WTC11 (cell line): ENCODE measurements at regions not wholly inside any gene's neighbourhood (a gene's known extent, or its start where the extent isn't known, plus 50 kb on each side); places are given as distances from the start of the nearest gene placed in this dataset.

Source experiments
- ATAC-seq: fragments of 200-7000 bp; cut with Tn5 transposase; 2 replicates; pipeline ENCODE4 v1.10.0; 2021; ENCODE audit warnings: mild to moderate bottlenecking, moderate library complexity
- CTCF ChIA-PET: fragments of 300-600 bp; sonication (Branson Sonifier 250); formaldehyde crosslinking; loops from one replicate; lab custom pipeline; 2021; ENCODE audit warnings: antibody characterized with exemption; lab: Charles Lee
- POLR2A ChIA-PET: fragments of 350-600 bp; sonication (Branson Sonifier 250); formaldehyde crosslinking; loops from one replicate; lab custom pipeline; 2021; ENCODE audit warnings: antibody characterized with exemption; lab: Charles Lee
- DNase-seq: peaks from one replicate; pipeline ENCODE4 v3.0.0; 2021; ENCODE audit warnings: low spot score
- H3K27ac Mint-ChIP-seq: 2 replicates; pipeline ENCODE4 v1.8.0; 2021; ENCODE audit warnings: mixed read lengths
- H3K27me3 Mint-ChIP-seq: 2 replicates; pipeline ENCODE4 v1.8.0; 2021; ENCODE audit warnings: low read depth, mild to moderate bottlenecking, moderate library complexity, mixed read lengths
- H3K36me3 Mint-ChIP-seq: 2 replicates; pipeline ENCODE4 v1.8.0; 2021; ENCODE audit warnings: mixed read lengths
- H3K4me1 Mint-ChIP-seq: 2 replicates; pipeline ENCODE4 v1.8.0; 2022; ENCODE audit warnings: mixed read lengths
- H3K4me3 Mint-ChIP-seq: 2 replicates; pipeline ENCODE4 v1.8.0; 2021; ENCODE audit warnings: mild to moderate bottlenecking, moderate library complexity, mixed read lengths
- H3K9me3 Mint-ChIP-seq: 2 replicates; pipeline ENCODE4 v1.8.0; 2021; ENCODE audit warnings: mixed read lengths
- ATF1 ChIP-seq: sonication (generic); formaldehyde crosslinking; IDR thresholded peaks from 2 replicates; pipeline ENCODE4 v1.8.1; 2023; ENCODE audit warnings: mild to moderate bottlenecking, moderate library complexity, missing genetic modification reagents
- CBFB ChIP-seq: sonication (generic); formaldehyde crosslinking; IDR thresholded peaks from 2 replicates; pipeline ENCODE4 v1.8.1; 2022; ENCODE audit warnings: mild to moderate bottlenecking, low read depth, missing genetic modification reagents
- CDX4 ChIP-seq: fragments of 250-450 bp; sonication (Bioruptor Pico); IDR thresholded peaks from 2 replicates; pipeline ENCODE4 v1.9.0; 2021; ENCODE audit warnings: moderate library complexity, mild to moderate bottlenecking, inconsistent platforms, borderline replicate concordance
- CREB1 ChIP-seq: sonication (generic); formaldehyde crosslinking; IDR thresholded peaks from 2 replicates; pipeline ENCODE4 v1.8.0; 2023; ENCODE audit warnings: mild to moderate bottlenecking, missing genetic modification reagents
- EMX1 ChIP-seq: fragments of 250-450 bp; sonication (Bioruptor Pico); IDR thresholded peaks from 2 replicates; pipeline ENCODE4 v1.8.0; 2021; ENCODE audit warnings: mild to moderate bottlenecking
- ESRRA ChIP-seq: sonication (generic); formaldehyde crosslinking; IDR thresholded peaks from 2 replicates; pipeline ENCODE4 v1.8.1; 2022; ENCODE audit warnings: mild to moderate bottlenecking, missing genetic modification reagents, borderline replicate concordance
- ETV6 ChIP-seq: sonication (generic); formaldehyde crosslinking; IDR thresholded peaks from 2 replicates; pipeline ENCODE4 v1.8.1; 2022; ENCODE audit warnings: mild to moderate bottlenecking, missing genetic modification reagents
- NFE2L1 ChIP-seq: sonication (generic); formaldehyde crosslinking; IDR thresholded peaks from 2 replicates; pipeline ENCODE4 v1.8.1; 2023; ENCODE audit warnings: missing genetic modification reagents
- OVOL2 ChIP-seq: fragments of 250-450 bp; sonication (Bioruptor Pico); IDR thresholded peaks from 2 replicates; pipeline ENCODE4 v1.9.0; 2021; ENCODE audit warnings: mild to moderate bottlenecking, borderline replicate concordance
- SMAD4 ChIP-seq: sonication (generic); formaldehyde crosslinking; IDR thresholded peaks from 2 replicates; pipeline ENCODE4 v1.8.0; 2022; ENCODE audit warnings: mild to moderate bottlenecking, missing genetic modification reagents
- TCF7 ChIP-seq: sonication (generic); formaldehyde crosslinking; IDR thresholded peaks from 2 replicates; pipeline ENCODE4 v1.8.0; 2022; ENCODE audit warnings: mild to moderate bottlenecking, low read depth, missing genetic modification reagents, moderate library complexity
- ZNF317 ChIP-seq: sonication (generic); formaldehyde crosslinking; IDR thresholded peaks from 2 replicates; pipeline ENCODE4 v1.8.1; 2023; ENCODE audit warnings: low read depth, mild to moderate bottlenecking, moderate library complexity, missing genetic modification reagents, borderline replicate concordance
- ZNF396 ChIP-seq: fragments of 250-450 bp; sonication (Bioruptor Pico); IDR thresholded peaks from 2 replicates; pipeline ENCODE4 v1.8.0; 2021; ENCODE audit warnings: mild to moderate bottlenecking, moderate library complexity, borderline replicate concordance
- ZNF671 ChIP-seq: fragments of 250-450 bp; sonication (Bioruptor Pico); IDR thresholded peaks from 2 replicates; pipeline ENCODE4 v1.8.0; 2021; ENCODE audit warnings: mild to moderate bottlenecking
- ZSCAN18 ChIP-seq: fragments of 250-450 bp; sonication (Bioruptor Pico); IDR thresholded peaks from 2 replicates; pipeline ENCODE4 v2.1.2; 2022; ENCODE audit warnings: mild to moderate bottlenecking, moderate library complexity
- TF ChIP-seq, protein P1 (sequence below): sonication (generic); formaldehyde crosslinking; IDR thresholded peaks from 2 replicates; pipeline ENCODE4 v1.8.1; 2023; ENCODE audit warnings: mild to moderate bottlenecking, moderate library complexity, missing genetic modification reagents
- TF ChIP-seq, protein P2 (sequence below): sonication (generic); formaldehyde crosslinking; IDR thresholded peaks from 2 replicates; pipeline ENCODE4 v1.8.0; 2022; ENCODE audit warnings: mild to moderate bottlenecking, missing genetic modification reagents

- TF ChIP-seq ESRRA (CRISPR knock-in tag) (no peak), ZNF396 (no peak)
- TF ChIP-seq, all 79 proteins: peak for 0
These were observed 147.0 kb upstream of the PTPRK start (continued) for GRCh38 chr6:128667339-128667858.

- H3K27me3 Mint-ChIP-seq, result no peaks in the 10 kb centered on the region
- H3K36me3 Mint-ChIP-seq, result no peaks in the 10 kb centered on the region
- H3K4me1 Mint-ChIP-seq, result no peaks in the 10 kb centered on the region
- ChIA-PET POLR2A (interaction anchor here (0.6 kb wide), 1 partner anchor 39 kb away, joined by 3 read pairs; no protein-coding TSS in a partner anchor), CTCF (no interaction called here)
- DNase-seq, result no peak
- no peaks in the 10 kb centered on the region for H3K9me3 Mint-ChIP-seq
- no peak for TF ChIP-seq CBFB (CRISPR knock-in tag)
- TF ChIP-seq SMAD4, result no peak
- TF ChIP-seq NFE2L1 (CRISPR knock-in tag), result no peak
- TF ChIP-seq ATF1 (CRISPR knock-in tag), result no peak
- no peak for TF ChIP-seq EMX1 (CRISPR knock-in tag)
- TF ChIP-seq, protein P1, sequence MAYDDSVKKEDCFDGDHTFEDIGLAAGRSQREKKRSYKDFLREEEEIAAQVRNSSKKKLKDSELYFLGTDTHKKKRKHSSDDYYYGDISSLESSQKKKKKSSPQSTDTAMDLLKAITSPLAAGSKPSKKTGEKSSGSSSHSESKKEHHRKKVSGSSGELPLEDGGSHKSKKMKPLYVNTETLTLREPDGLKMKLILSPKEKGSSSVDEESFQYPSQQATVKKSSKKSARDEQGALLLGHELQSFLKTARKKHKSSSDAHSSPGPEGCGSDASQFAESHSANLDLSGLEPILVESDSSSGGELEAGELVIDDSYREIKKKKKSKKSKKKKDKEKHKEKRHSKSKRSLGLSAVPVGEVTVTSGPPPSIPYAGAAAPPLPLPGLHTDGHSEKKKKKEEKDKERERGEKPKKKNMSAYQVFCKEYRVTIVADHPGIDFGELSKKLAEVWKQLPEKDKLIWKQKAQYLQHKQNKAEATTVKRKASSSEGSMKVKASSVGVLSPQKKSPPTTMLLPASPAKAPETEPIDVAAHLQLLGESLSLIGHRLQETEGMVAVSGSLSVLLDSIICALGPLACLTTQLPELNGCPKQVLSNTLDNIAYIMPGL (CRISPR knock-in tag), result no peak
- TF ChIP-seq CDX4 (CRISPR knock-in tag), result no peak
- no peak for TF ChIP-seq ETV6 (CRISPR knock-in tag)
- TF ChIP-seq, protein P2, sequence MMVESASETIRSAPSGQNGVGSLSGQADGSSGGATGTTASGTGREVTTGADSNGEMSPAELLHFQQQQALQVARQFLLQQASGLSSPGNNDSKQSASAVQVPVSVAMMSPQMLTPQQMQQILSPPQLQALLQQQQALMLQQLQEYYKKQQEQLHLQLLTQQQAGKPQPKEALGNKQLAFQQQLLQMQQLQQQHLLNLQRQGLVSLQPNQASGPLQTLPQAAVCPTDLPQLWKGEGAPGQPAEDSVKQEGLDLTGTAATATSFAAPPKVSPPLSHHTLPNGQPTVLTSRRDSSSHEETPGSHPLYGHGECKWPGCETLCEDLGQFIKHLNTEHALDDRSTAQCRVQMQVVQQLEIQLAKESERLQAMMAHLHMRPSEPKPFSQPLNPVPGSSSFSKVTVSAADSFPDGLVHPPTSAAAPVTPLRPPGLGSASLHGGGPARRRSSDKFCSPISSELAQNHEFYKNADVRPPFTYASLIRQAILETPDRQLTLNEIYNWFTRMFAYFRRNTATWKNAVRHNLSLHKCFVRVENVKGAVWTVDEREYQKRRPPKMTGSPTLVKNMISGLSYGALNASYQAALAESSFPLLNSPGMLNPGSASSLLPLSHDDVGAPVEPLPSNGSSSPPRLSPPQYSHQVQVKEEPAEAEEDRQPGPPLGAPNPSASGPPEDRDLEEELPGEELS (CRISPR knock-in tag), result no peak
- TF ChIP-seq CREB1 (CRISPR knock-in tag), result no peak
- TF ChIP-seq ZNF671, result no peak
- no peak for TF ChIP-seq ZSCAN18 (CRISPR knock-in tag)
- TF ChIP-seq ZNF317 (CRISPR knock-in tag), result no peak
- no peak for TF ChIP-seq TCF7 (CRISPR knock-in tag)
- TF ChIP-seq, all 79 proteins: peak for 0
- no peak overlapping the region for H3K4me3 Mint-ChIP-seq
- no peak for ATAC-seq
- no peak overlapping the region for H3K27ac Mint-ChIP-seq
These were observed 146.0 kb upstream of the PTPRK start for GRCh38 chr6:128666405-128666804.

DNA sequence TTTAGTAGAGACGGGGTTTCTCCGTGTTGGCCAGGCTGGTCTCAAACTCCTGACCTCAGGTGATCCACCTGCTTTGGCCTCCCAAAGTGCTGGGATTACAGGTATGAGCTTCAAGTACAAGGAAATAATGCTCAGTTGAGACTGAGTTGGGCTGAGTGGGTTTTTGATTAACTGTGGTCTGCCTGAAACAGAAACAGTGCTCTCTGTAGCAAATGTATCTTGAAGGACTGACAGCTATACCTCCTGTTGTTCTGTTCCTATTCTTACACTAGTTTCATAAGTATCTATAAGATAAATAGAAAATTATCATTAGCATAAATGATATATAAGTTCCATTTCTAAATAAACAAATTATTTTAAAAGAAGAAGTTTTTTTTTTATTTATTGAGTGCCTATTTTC lies 142.8 kb upstream of the PTPRK start:
- Mint-ChIP-seq H3K27me3 (no peaks in the 10 kb centered on the region), H3K4me3 (no peak overlapping the region), H3K9me3 (no peaks in the 10 kb centered on the region)
- POLR2A ChIA-PET, result no interaction called here
- DNase-seq, result no peak
- TF ChIP-seq OVOL2 (CRISPR knock-in tag), result no peak
- TF ChIP-seq, all 79 proteins: peak for 0
- H3K36me3 Mint-ChIP-seq, result no peaks in the 10 kb centered on the region
- no peak for ATAC-seq
- CTCF ChIA-PET, result interaction anchor here (0.6 kb wide), 1 partner anchor 670 kb away, joined by 7 read pairs; no protein-coding TSS in a partner anchor
- H3K27ac Mint-ChIP-seq, result no peak overlapping the region
- H3K4me1 Mint-ChIP-seq, result no peaks in the 10 kb centered on the region
